Calu3 (cell line): ENCODE measurements at regions not wholly inside any gene's neighbourhood (a gene's known extent, or its start where the extent isn't known, plus 50 kb on each side); places are given as distances from the start of the nearest gene placed in this dataset.

ENCODE experiments used
- BruUV-seq: library from RNA; stranded (reverse); fragments of 400-500 nt; replicated peaks from 2 replicates; lab custom pipeline; 2021; lab: Mats Ljungman, UMichigan
- CTCF ChIA-PET: fragments of 300-600 bp; sonication (Branson Sonifier 250); formaldehyde crosslinking; loops from one replicate; lab custom pipeline; 2022; ENCODE audit warnings: antibody characterized with exemption; lab: Charles Lee
- DNase-seq: peaks from one replicate; pipeline ENCODE4 v3.0.0; 2022
- H3K27ac Mint-ChIP-seq: one replicate; pipeline ENCODE4 v1.8.0; 2022; ENCODE audit warnings: mixed read lengths; ENCODE audit not compliant: unreplicated experiment
- H3K27me3 Mint-ChIP-seq: one replicate; pipeline ENCODE4 v1.8.0; 2022; ENCODE audit warnings: mixed read lengths; ENCODE audit not compliant: unreplicated experiment
- H3K36me3 Mint-ChIP-seq: one replicate; pipeline ENCODE4 v1.8.0; 2022; ENCODE audit warnings: mild to moderate bottlenecking, moderate library complexity, mixed read lengths; ENCODE audit not compliant: insufficient read depth, unreplicated experiment
- H3K4me1 Mint-ChIP-seq: one replicate; pipeline ENCODE4 v1.8.0; 2022; ENCODE audit warnings: mild to moderate bottlenecking, low read depth, mixed read lengths; ENCODE audit not compliant: unreplicated experiment
- H3K4me3 Mint-ChIP-seq: one replicate; pipeline ENCODE4 v1.8.0; 2022; ENCODE audit warnings: mild to moderate bottlenecking, low read depth, moderate library complexity, mixed read lengths; ENCODE audit not compliant: unreplicated experiment
- H3K9me3 Mint-ChIP-seq: one replicate; pipeline ENCODE4 v1.8.0; 2022; ENCODE audit warnings: low read depth, mixed read lengths; ENCODE audit not compliant: unreplicated experiment
- intact Hi-C: fragments of 100-400 bp; cut with micrococcal nuclease; formaldehyde crosslinking; loops from one replicate; pipeline ENCODE4 v1.10.0; 2022; ENCODE audit not compliant: unreplicated experiment
- TF ChIP-seq, protein P1 (sequence below): fragments of 200-600 bp; IDR thresholded peaks from one replicate; pipeline ENCODE4 v1.8.0; 2022; ENCODE audit warnings: antibody characterized with exemption; ENCODE audit not compliant: unreplicated experiment

DNA sequence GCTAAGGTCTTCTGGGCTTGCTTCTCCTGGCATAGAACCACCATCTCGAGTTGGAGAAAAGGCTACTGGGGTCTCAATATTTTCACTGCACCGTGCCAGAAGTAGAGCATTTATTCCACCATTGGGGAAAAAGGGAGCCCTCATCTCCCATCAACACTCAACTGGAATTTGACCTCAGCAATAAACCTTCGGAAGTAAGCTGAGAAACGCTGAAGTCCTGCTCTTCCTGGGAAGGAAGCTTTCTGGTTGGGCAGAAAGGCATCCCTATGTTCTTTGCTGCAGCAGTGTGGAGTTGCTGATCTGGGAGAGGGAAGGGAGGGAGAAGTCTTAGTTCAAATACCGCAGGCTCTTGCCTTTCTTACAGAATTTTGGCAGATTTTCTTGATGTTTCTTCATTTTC lies 368.8 kb downstream of the NUP35 start:
- no peak overlapping the region for H3K4me3 Mint-ChIP-seq
- H3K4me1 Mint-ChIP-seq = no peaks in the 10 kb centered on the region
- no peaks in the 10 kb centered on the region for H3K27me3 Mint-ChIP-seq
- BruUV-seq = no TSS peak
- H3K9me3 Mint-ChIP-seq = no peaks in the 10 kb centered on the region
- intact Hi-C loops = no loop called here
- DNase-seq = no peak
- no peaks in the 10 kb centered on the region for H3K36me3 Mint-ChIP-seq
- CTCF ChIA-PET = no interaction called here
- H3K27ac Mint-ChIP-seq = no peak overlapping the region
- TF ChIP-seq, protein P1, sequence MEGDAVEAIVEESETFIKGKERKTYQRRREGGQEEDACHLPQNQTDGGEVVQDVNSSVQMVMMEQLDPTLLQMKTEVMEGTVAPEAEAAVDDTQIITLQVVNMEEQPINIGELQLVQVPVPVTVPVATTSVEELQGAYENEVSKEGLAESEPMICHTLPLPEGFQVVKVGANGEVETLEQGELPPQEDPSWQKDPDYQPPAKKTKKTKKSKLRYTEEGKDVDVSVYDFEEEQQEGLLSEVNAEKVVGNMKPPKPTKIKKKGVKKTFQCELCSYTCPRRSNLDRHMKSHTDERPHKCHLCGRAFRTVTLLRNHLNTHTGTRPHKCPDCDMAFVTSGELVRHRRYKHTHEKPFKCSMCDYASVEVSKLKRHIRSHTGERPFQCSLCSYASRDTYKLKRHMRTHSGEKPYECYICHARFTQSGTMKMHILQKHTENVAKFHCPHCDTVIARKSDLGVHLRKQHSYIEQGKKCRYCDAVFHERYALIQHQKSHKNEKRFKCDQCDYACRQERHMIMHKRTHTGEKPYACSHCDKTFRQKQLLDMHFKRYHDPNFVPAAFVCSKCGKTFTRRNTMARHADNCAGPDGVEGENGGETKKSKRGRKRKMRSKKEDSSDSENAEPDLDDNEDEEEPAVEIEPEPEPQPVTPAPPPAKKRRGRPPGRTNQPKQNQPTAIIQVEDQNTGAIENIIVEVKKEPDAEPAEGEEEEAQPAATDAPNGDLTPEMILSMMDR = no peak

DNA sequence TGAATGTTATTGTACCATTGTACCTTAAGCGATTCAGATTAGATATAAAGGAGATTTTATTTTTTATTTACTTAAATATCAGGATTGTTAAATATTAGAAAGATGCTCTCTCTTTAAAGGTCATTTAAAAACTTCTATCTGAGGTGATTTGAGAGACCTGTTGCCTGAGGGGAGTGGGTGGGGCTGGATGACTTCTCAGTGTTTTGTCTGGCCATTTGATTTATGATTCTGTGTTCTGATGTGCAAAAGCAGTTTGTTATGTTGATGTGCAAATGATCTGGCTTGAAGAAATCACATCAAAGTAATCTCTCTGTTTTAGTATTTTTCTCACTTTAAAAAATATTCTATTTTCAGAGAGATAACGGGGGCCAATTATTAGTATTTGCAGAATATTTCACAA lies 370.8 kb downstream of the NUP35 start:
- no peak for DNase-seq
- CTCF ChIA-PET = interaction anchor here (0.6 kb wide), 1 partner anchor 229 kb away, joined by 3 read pairs; no protein-coding TSS in a partner anchor
- no peaks in the 10 kb centered on the region for H3K27me3 Mint-ChIP-seq
- TF ChIP-seq, protein P1 = no peak
- no peaks in the 10 kb centered on the region for H3K36me3 Mint-ChIP-seq
- H3K9me3 Mint-ChIP-seq = no peaks in the 10 kb centered on the region
- no peak overlapping the region for H3K4me3 Mint-ChIP-seq
- no peak overlapping the region for H3K27ac Mint-ChIP-seq
- no TSS peak for BruUV-seq
- intact Hi-C loops = no loop called here
- no peaks in the 10 kb centered on the region for H3K4me1 Mint-ChIP-seq

DNA sequence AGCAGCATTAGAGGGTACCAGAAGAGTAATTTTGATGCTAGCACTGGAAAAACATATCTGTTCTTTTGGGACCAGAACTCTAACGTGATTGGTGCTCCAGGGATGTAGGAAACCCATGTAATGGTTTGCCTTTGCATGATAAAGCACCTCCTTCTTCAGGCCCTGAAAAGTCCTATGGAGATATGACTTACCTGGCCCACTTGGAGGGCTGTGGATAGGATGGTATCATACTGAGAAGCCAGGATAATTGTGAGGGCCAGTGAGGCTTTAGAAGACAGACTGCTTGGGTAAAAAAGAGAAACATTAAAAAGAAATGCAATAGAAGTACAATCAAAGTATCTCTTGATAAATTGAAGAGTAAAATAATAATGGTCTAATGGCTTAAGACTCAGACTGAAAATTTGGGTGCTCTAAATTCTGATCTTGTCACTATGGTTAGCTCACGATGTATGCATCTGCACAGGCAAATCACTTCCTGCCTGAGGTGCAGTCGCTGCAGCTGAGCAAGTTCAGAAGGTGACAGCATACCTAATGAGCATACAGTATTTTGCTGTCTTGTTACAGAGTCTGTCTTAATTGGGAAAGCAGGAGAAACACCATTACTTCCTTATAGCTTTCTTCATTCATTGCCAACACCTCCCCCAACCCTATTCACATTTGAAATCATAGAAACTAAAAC lies 371.5 kb downstream of the NUP35 start:
- BruUV-seq = no TSS peak
- intact Hi-C loops = no loop called here
- Mint-ChIP-seq H3K4me1 (no peaks in the 10 kb centered on the region), H3K9me3 (no peaks in the 10 kb centered on the region), H3K27me3 (no peaks in the 10 kb centered on the region), H3K36me3 (no peaks in the 10 kb centered on the region), H3K4me3 (no peak overlapping the region), H3K27ac (no peak overlapping the region)
- TF ChIP-seq, protein P1 = no peak
- CTCF ChIA-PET = interaction anchor here (0.6 kb wide), 1 partner anchor 229 kb away, joined by 3 read pairs; no protein-coding TSS in a partner anchor
- DNase-seq = no peak

DNA sequence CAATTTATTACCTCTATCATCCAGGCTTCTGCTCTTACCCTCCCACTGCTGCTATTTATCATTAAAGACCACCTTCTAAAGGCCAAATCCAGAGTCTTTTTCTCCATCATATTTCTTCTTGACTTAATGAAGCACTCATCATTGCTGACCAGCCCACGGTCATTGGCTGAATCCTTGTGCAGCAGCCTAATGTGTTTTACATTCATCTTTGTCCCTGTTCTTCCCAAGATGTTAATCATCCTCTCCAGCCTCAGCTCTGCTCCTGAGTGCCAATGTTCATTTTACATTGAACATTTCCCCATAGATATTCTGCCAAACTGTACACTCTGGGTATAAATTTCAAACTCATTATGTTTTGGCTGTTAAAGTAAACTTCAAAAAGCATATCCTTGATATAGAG lies 373.6 kb downstream of the NUP35 start:
- no peak overlapping the region for H3K27ac Mint-ChIP-seq
- intact Hi-C loops = no loop called here
- H3K4me1 Mint-ChIP-seq = no peaks in the 10 kb centered on the region
- H3K4me3 Mint-ChIP-seq = no peak overlapping the region
- CTCF ChIA-PET = no interaction called here
- H3K36me3 Mint-ChIP-seq = no peaks in the 10 kb centered on the region
- no peaks in the 10 kb centered on the region for H3K9me3 Mint-ChIP-seq
- H3K27me3 Mint-ChIP-seq = no peaks in the 10 kb centered on the region
- no TSS peak for BruUV-seq
- DNase-seq = no peak
- TF ChIP-seq, protein P1 = no peak
